A673 (cell line): ENCODE measurements at regions not wholly inside any gene's neighbourhood (a gene's known extent, or its start where the extent isn't known, plus 50 kb on each side); places are given as distances from the start of the nearest gene placed in this dataset.

Source experiments
- CTCF ChIP-seq: fragments of 300-800, 200-600 bp; sonication (generic); conservative IDR thresholded peaks from 2 replicates; pipeline ENCODE4 v1.5.1; 2017; ENCODE audit warnings: low read depth, mild to moderate bottlenecking, antibody characterized with exemption, low read length, moderate library complexity, mixed read lengths
- EZH2 ChIP-seq: fragments of 200-600 bp; sonication (generic); IDR thresholded peaks from 2 replicates; pipeline ENCODE4 v1.6.1; 2017; ENCODE audit warnings: borderline replicate concordance, low read depth, mild to moderate bottlenecking, mixed read lengths, antibody characterized with exemption, low read length; ENCODE audit not compliant: poor library complexity, severe bottlenecking

- no peak for TF ChIP-seq EZH2
- TF ChIP-seq CTCF = no peak
These were observed 158.2 kb downstream of the BUD13 start for GRCh38 chr11:116614306-116615210.
